Muscle of leg (tissue), 3 donors: ENCODE measurements at regions not wholly inside any gene's neighbourhood (a gene's known extent, or its start where the extent isn't known, plus 50 kb on each side); places are given as distances from the start of the nearest gene placed in this dataset.

Experiments used
- DNase-seq: peaks from one replicate; pipeline ENCODE4 v3.0.0; 2013
- H3K27ac ChIP-seq: one replicate; pipeline ENCODE4 v1.5.1; 2013; ENCODE audit warnings: mild to moderate bottlenecking, low read length, control low read depth
- H3K27me3 ChIP-seq: one replicate; pipeline ENCODE4 v1.6.1; 2013; ENCODE audit warnings: low read length; ENCODE audit not compliant: control insufficient read depth, insufficient read depth
- H3K36me3 ChIP-seq: one replicate; pipeline ENCODE4 v1.6.1; 2013; ENCODE audit warnings: low read length; ENCODE audit not compliant: control insufficient read depth, insufficient read depth
- H3K4me1 ChIP-seq: one replicate; pipeline ENCODE4 v1.6.1; 2013; ENCODE audit warnings: low read length; ENCODE audit not compliant: control insufficient read depth, insufficient read depth
- H3K4me3 ChIP-seq: one replicate; pipeline ENCODE4 v1.5.1; 2013; ENCODE audit warnings: low read length, control low read depth
- H3K9me3 ChIP-seq: replicated peaks from 2 replicates; pipeline ENCODE4 v1.6.1; 2013; ENCODE audit warnings: low read depth, low read length; ENCODE audit not compliant: control insufficient read depth
- WGBS: methylation state at CpG from one replicate; pipeline ENCODE4 v1.1.5; 2013; ENCODE audit warnings: missing lambda C conversion rate; ENCODE audit not compliant: insufficient coverage; 5-methylcytosine and 5-hydroxymethylcytosine counted together

GRCh38 chr11:90919332-90919731 lies 696.5 kb upstream of the CHORDC1 start:
- peak; percentile 4 for DNase-seq
- Histone ChIP-seq H3K36me3 (no peaks in the 10 kb centered on the region), H3K27ac (no peak overlapping the region), H3K27me3 (no peaks in the 10 kb centered on the region), H3K9me3 (no peaks in the 10 kb centered on the region), H3K4me1 (no peaks in the 10 kb centered on the region), H3K4me3 (no peak overlapping the region)
- no CpG with 5 or more reads among the region's 2 CpGs for WGBS

GRCh38 chr11:90916706-90917105 lies 693.9 kb upstream of the CHORDC1 start:
- Histone ChIP-seq H3K27me3 (no peaks in the 10 kb centered on the region), H3K4me1 (no peaks in the 10 kb centered on the region), H3K27ac (no peak overlapping the region), H3K36me3 (no peaks in the 10 kb centered on the region), H3K4me3 (no peak overlapping the region), H3K9me3 (no peaks in the 10 kb centered on the region)
- DNase-seq, result no peak

- Histone ChIP-seq H3K4me3 (no peak overlapping the region), H3K4me1 (no peaks in the 10 kb centered on the region), H3K9me3 (no peaks in the 10 kb centered on the region), H3K27ac (no peak overlapping the region), H3K36me3 (no peaks in the 10 kb centered on the region), H3K27me3 (no peaks in the 10 kb centered on the region)
- WGBS, result no CpG with 5 or more reads among the region's 2 CpGs
- no peak for DNase-seq
Observed at GRCh38 chr11:90913131-90913668, 690.4 kb upstream of the CHORDC1 start.

- H3K27ac ChIP-seq, result no peak overlapping the region
- DNase-seq, result no peak
- no peak overlapping the region for H3K4me3 ChIP-seq
- no peaks in the 10 kb centered on the region for H3K9me3 ChIP-seq
- WGBS, result 87% methylated on average over 3 of the region's 5 CpGs
- H3K27me3 ChIP-seq, result no peaks in the 10 kb centered on the region
- H3K36me3 ChIP-seq, result no peaks in the 10 kb centered on the region
- H3K4me1 ChIP-seq, result no peaks in the 10 kb centered on the region
Observed at GRCh38 chr11:90912631-90913030, 689.8 kb upstream of the CHORDC1 start.

GRCh38 chr11:90911192-90911591 lies 688.3 kb upstream of the CHORDC1 start:
- Histone ChIP-seq H3K27ac (no peak overlapping the region), H3K27me3 (no peaks in the 10 kb centered on the region), H3K4me3 (no peak overlapping the region), H3K9me3 (no peaks in the 10 kb centered on the region), H3K36me3 (no peaks in the 10 kb centered on the region), H3K4me1 (no peaks in the 10 kb centered on the region)
- WGBS, result no CpG with 5 or more reads among the region's 2 CpGs
- no peak for DNase-seq

GRCh38 chr11:90908074-90908473 lies 685.2 kb upstream of the CHORDC1 start:
- no peaks in the 10 kb centered on the region for H3K4me1 ChIP-seq
- 80% methylated on average over 2 of the region's 3 CpGs for WGBS

GRCh38 chr11:90895850-90896249 lies 673.0 kb upstream of the CHORDC1 start:
- DNase-seq, result no peak
- Histone ChIP-seq H3K9me3 (no peaks in the 10 kb centered on the region), H3K27ac (no peak overlapping the region), H3K4me1 (no peaks in the 10 kb centered on the region), H3K36me3 (no peaks in the 10 kb centered on the region), H3K27me3 (no peaks in the 10 kb centered on the region), H3K4me3 (no peak overlapping the region)

More at GRCh38 chr11:90908074-90908473, 685.2 kb upstream of the CHORDC1 start:
- no peak for DNase-seq
- Histone ChIP-seq H3K36me3 (no peaks in the 10 kb centered on the region), H3K27ac (no peak overlapping the region), H3K4me3 (no peak overlapping the region), H3K27me3 (no peaks in the 10 kb centered on the region), H3K9me3 (no peaks in the 10 kb centered on the region)

- Histone ChIP-seq H3K27ac (no peak overlapping the region), H3K9me3 (no peaks in the 10 kb centered on the region), H3K4me3 (no peak overlapping the region), H3K36me3 (no peaks in the 10 kb centered on the region), H3K4me1 (no peaks in the 10 kb centered on the region), H3K27me3 (no peaks in the 10 kb centered on the region)
- DNase-seq, result peak; percentile 5
Observed at GRCh38 chr11:90890347-90890746, 667.5 kb upstream of the CHORDC1 start.

- no peak overlapping the region for H3K4me3 ChIP-seq
- no peaks in the 10 kb centered on the region for H3K4me1 ChIP-seq
- no peaks in the 10 kb centered on the region for H3K27me3 ChIP-seq
- DNase-seq, result no peak
- H3K27ac ChIP-seq, result no peak overlapping the region
- no peaks in the 10 kb centered on the region for H3K9me3 ChIP-seq
- H3K36me3 ChIP-seq, result no peaks in the 10 kb centered on the region
Observed at GRCh38 chr11:90884181-90884580, 661.3 kb upstream of the CHORDC1 start.

GRCh38 chr11:90874986-90875385 lies 652.1 kb upstream of the CHORDC1 start:
- Histone ChIP-seq H3K36me3 (no peaks in the 10 kb centered on the region), H3K4me3 (no peak overlapping the region), H3K27me3 (no peaks in the 10 kb centered on the region), H3K4me1 (no peaks in the 10 kb centered on the region), H3K9me3 (no peaks in the 10 kb centered on the region), H3K27ac (no peak overlapping the region)
- DNase-seq, result no peak
- no CpG with 5 or more reads among the region's 1 CpG for WGBS

GRCh38 chr11:90874281-90874680 lies 651.4 kb upstream of the CHORDC1 start:
- no peak overlapping the region for H3K4me3 ChIP-seq
- H3K4me1 ChIP-seq, result no peaks in the 10 kb centered on the region
- H3K9me3 ChIP-seq, result no peaks in the 10 kb centered on the region
- no peaks in the 10 kb centered on the region for H3K27me3 ChIP-seq
- H3K27ac ChIP-seq, result no peak overlapping the region
- no peaks in the 10 kb centered on the region for H3K36me3 ChIP-seq
- DNase-seq, result no peak
